ENCODE measurements at regions not wholly inside any gene's neighbourhood (a gene's known extent, or its start where the extent isn't known, plus 50 kb on each side); places are given as distances from the start of the nearest gene placed in this dataset.

GRCh38 chr11:130620548-130620947 is 172.1 kb downstream of the ADAMTS15 start:
- H3K27ac ChIP-seq, result no peak overlapping the region
- DNase-seq, result no peak
- H3K9me3 ChIP-seq (replicated peaks in 1 of 3), result no peaks in the 10 kb centered on the region
- WGBS, 4 donors, result 72 to 84% (median 80%) methylated on average over 4 of the region's 4 CpGs
- no peak for TF ChIP-seq POLR2A (IDR thresholded peaks at IDR 0.05)
- no peak for TF ChIP-seq CTCF (IDR thresholded peaks at IDR 0.05)
- no peaks in the 10 kb centered on the region for H3K36me3 ChIP-seq (replicated peaks in 1 of 2)
- H3K4me3 ChIP-seq, result no peak overlapping the region
- intact Hi-C loops (cut with DNase I), result no loop called here
- no peaks in the 10 kb centered on the region for H3K27me3 ChIP-seq
- no peaks in the 10 kb centered on the region for H3K4me1 ChIP-seq (replicated peaks in 1 of 2)

- Histone ChIP-seq H3K4me1 (replicated peaks in 1 of 2) (no peaks in the 10 kb centered on the region), H3K27me3 (no peaks in the 10 kb centered on the region), H3K36me3 (replicated peaks in 1 of 2) (no peaks in the 10 kb centered on the region), H3K27ac (no peak overlapping the region), H3K9me3 (replicated peaks in 1 of 3) (no peaks in the 10 kb centered on the region), H3K4me3 (no peak overlapping the region)
- 55 to 68% (median 64%) methylated on average over 5 of the region's 5 CpGs for WGBS, 4 donors
- no peak for DNase-seq
- intact Hi-C loops (cut with DNase I), result no loop called here
- TF ChIP-seq POLR2A (IDR thresholded peaks at IDR 0.05), result no peak
Measured at GRCh38 chr11:130622141-130622542, 173.7 kb downstream of the ADAMTS15 start.

GRCh38 chr11:130623670-130624668 is 175.5 kb downstream of the ADAMTS15 start:
- no peaks in the 10 kb centered on the region for H3K4me1 ChIP-seq (replicated peaks in 1 of 2)
- no peaks in the 10 kb centered on the region for H3K27me3 ChIP-seq
- TF ChIP-seq CTCF (IDR thresholded peaks at IDR 0.05) (no peak), POLR2A (IDR thresholded peaks at IDR 0.05) (no peak)
- no peak for DNase-seq
- no peak overlapping the region for H3K4me3 ChIP-seq
- WGBS, 4 donors, result 56 to 61% (median 59%) methylated on average over 8 of the region's 8 CpGs
- peak overlapping the region in 1 of 5 donors; percentile 14 for H3K27ac ChIP-seq
- no peaks in the 10 kb centered on the region for H3K36me3 ChIP-seq (replicated peaks in 1 of 2)
- intact Hi-C loops (cut with DNase I), result no loop called here
- H3K9me3 ChIP-seq (replicated peaks in 1 of 3), result no peaks in the 10 kb centered on the region

GRCh38 chr11:130624971-130625544 is 176.6 kb downstream of the ADAMTS15 start:
- 88 to 89% (median 88%) methylated on average over 11 of the region's 11 CpGs for WGBS, 4 donors
- intact Hi-C loops (cut with DNase I), result no loop called here
- no peak overlapping the region for H3K4me3 ChIP-seq
- TF ChIP-seq CTCF (IDR thresholded peaks at IDR 0.05) (no peak), POLR2A (IDR thresholded peaks at IDR 0.05) (no peak)
- no peaks in the 10 kb centered on the region for H3K4me1 ChIP-seq (replicated peaks in 1 of 2)
- H3K27me3 ChIP-seq, result no peaks in the 10 kb centered on the region
- no peak overlapping the region for H3K27ac ChIP-seq
- no peaks in the 10 kb centered on the region for H3K36me3 ChIP-seq (replicated peaks in 1 of 2)
- no peak for DNase-seq
- H3K9me3 ChIP-seq (replicated peaks in 1 of 3), result no peaks in the 10 kb centered on the region
